GM21360 (cell line): ENCODE measurements at regions not wholly inside any gene's neighbourhood (a gene's known extent, or its start where the extent isn't known, plus 50 kb on each side); places are given as distances from the start of the nearest gene placed in this dataset.

Experiments used
- ATAC-seq: cut with Tn5 transposase; IDR thresholded peaks from one replicate; pipeline ENCODE4 v1.9.1; 2021; ENCODE audit warnings: mild to moderate bottlenecking, moderate library complexity; ENCODE audit not compliant: unreplicated experiment

- no peak for ATAC-seq
These were observed 296.2 kb upstream of the CDH5 start for GRCh38 chr16:66070140-66070917.

- no peak for ATAC-seq
These were observed 296.9 kb upstream of the CDH5 start for GRCh38 chr16:66069587-66069986.

GRCh38 chr16:66066404-66066803 is 300.1 kb upstream of the CDH5 start:
- no peak for ATAC-seq

GRCh38 chr16:66065925-66066324 is 300.6 kb upstream of the CDH5 start:
- no peak for ATAC-seq

- ATAC-seq, result no peak
These were observed 301.5 kb upstream of the CDH5 start for GRCh38 chr16:66064801-66065530.

GRCh38 chr16:66058832-66059231 is 307.7 kb upstream of the CDH5 start:
- ATAC-seq, result no peak

- no peak for ATAC-seq
These were observed 308.3 kb upstream of the CDH5 start for GRCh38 chr16:66058172-66058691.

GRCh38 chr16:66057057-66057456 is 309.4 kb upstream of the CDH5 start:
- no peak for ATAC-seq

GRCh38 chr16:66054095-66054494 is 312.4 kb upstream of the CDH5 start:
- no peak for ATAC-seq

- ATAC-seq, result no peak
These were observed 313.7 kb upstream of the CDH5 start for GRCh38 chr16:66052745-66053144.

- ATAC-seq, result no peak
These were observed 315.5 kb upstream of the CDH5 start for GRCh38 chr16:66050991-66051390.

- no peak for ATAC-seq
These were observed 316.6 kb upstream of the CDH5 start for GRCh38 chr16:66049865-66050264.

GRCh38 chr16:66045626-66046025 is 320.9 kb upstream of the CDH5 start:
- no peak for ATAC-seq

GRCh38 chr16:66044556-66044955 is 321.9 kb upstream of the CDH5 start:
- ATAC-seq, result no peak

GRCh38 chr16:66044089-66044488 is 322.4 kb upstream of the CDH5 start:
- ATAC-seq, result no peak

- no peak for ATAC-seq
These were observed 323.2 kb upstream of the CDH5 start for GRCh38 chr16:66043326-66043725.

- no peak for ATAC-seq
These were observed 324.1 kb upstream of the CDH5 start for GRCh38 chr16:66042341-66042740.

- ATAC-seq, result no peak
These were observed 324.6 kb upstream of the CDH5 start for GRCh38 chr16:66041907-66042306.

- no peak for ATAC-seq
These were observed 326.7 kb upstream of the CDH5 start for GRCh38 chr16:66039793-66040192.

GRCh38 chr16:66036793-66037715 is 329.4 kb upstream of the CDH5 start:
- ATAC-seq, result no peak

GRCh38 chr16:66036184-66036583 is 330.3 kb upstream of the CDH5 start:
- no peak for ATAC-seq
